OCI-LY3 (cell line): ENCODE measurements at regions not wholly inside any gene's neighbourhood (a gene's known extent, or its start where the extent isn't known, plus 50 kb on each side); places are given as distances from the start of the nearest gene placed in this dataset.

Experiments
- H2AFZ ChIP-seq: fragments of 200-600, 300-600 bp; shearing (Covaris generic); 2 replicates; pipeline ENCODE4 v1.6.0; 2014; ENCODE audit warnings: antibody characterized with exemption, low read depth, low read length
- H3K27ac ChIP-seq: fragments of 200-600, 300-600 bp; sonication (generic); 2 replicates; pipeline ENCODE4 v1.5.1; 2014; ENCODE audit warnings: mild to moderate bottlenecking, low read length, moderate library complexity, mixed read lengths
- H3K27me3 ChIP-seq: fragments of 200-600, 300-600 bp; sonication (generic); 2 replicates; pipeline ENCODE4 v1.6.1; 2014; ENCODE audit warnings: low read depth, low read length, mixed read lengths
- H3K36me3 ChIP-seq: fragments of 200-600, 300-600 bp; sonication (generic); replicated peaks from 2 replicates; pipeline ENCODE3; 2014; ENCODE audit warnings: low read depth, low read length, mixed read lengths
- H3K4me1 ChIP-seq: fragments of 300-600, 200-600 bp; sonication (generic); 2 replicates; pipeline ENCODE4 v1.6.1; 2014; ENCODE audit warnings: low read length, mixed read lengths
- H3K4me2 ChIP-seq: fragments of 200-600, 300-600 bp; sonication (generic); 2 replicates; pipeline ENCODE4 v1.6.1; 2014; ENCODE audit warnings: low read length, mixed read lengths
- H3K4me3 ChIP-seq: fragments of 300-600, 200-600 bp; sonication (generic); 2 replicates; pipeline ENCODE4 v1.5.1; 2014; ENCODE audit warnings: antibody characterized with exemption, mild to moderate bottlenecking, low read length, moderate library complexity
- H3K79me2 ChIP-seq: fragments of 300-600, 200-600 bp; shearing (Covaris generic); 2 replicates; pipeline ENCODE4 v1.6.1; 2014; ENCODE audit warnings: mild to moderate bottlenecking, low read length, mixed read lengths
- H3K9ac ChIP-seq: fragments of 300-600, 200-600 bp; shearing (Covaris generic); 2 replicates; pipeline ENCODE4 v1.6.0; 2014; ENCODE audit warnings: mild to moderate bottlenecking, low read length, moderate library complexity
- H3K9me3 ChIP-seq: fragments of 200-600, 300-600 bp; shearing (Covaris generic); 2 replicates; pipeline ENCODE4 v1.6.1; 2014; ENCODE audit warnings: low read length, mixed read lengths; ENCODE audit not compliant: insufficient read depth
- H4K20me1 ChIP-seq: fragments of 200-600, 300-600 bp; sonication (generic); 2 replicates; pipeline ENCODE4 v1.6.1; 2016; ENCODE audit warnings: low read length, mixed read lengths; ENCODE audit not compliant: insufficient read depth
- CTCF ChIP-seq: fragments of 200-600, 300-600 bp; sonication (generic); IDR thresholded peaks from 2 replicates; pipeline ENCODE4 v1.5.1; 2014; ENCODE audit warnings: antibody characterized with exemption, low read length, low read depth
- EZH2phosphoT487 ChIP-seq: fragments of 200-600 bp; shearing (Covaris generic); IDR thresholded peaks from 2 replicates; pipeline ENCODE4 v1.6.1; 2018; ENCODE audit warnings: antibody characterized with exemption, mixed run types, low read depth

DNA sequence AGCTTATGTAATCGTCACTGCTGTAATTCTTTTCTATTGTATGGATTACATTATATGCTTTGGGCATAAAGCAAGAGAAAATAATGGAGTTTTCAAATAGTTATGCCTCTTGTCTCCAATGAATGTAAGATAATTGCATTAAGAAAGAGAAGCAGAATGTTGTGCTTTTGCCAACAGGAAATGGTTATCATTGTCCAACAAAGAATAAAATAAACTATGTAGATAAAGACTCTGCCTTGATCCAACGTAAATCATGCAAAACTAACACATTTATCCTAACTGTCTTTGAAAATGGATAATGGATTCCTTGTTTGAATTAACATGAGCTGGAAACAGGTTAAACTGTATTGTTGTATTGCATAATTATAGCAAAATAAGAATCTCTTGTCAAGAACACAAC is 1709.0 kb downstream of the PCDH7 start:
- 0 out of 2 replicates have a peak, but pooled peaks cover 4% of the 10 kb centered on the region for H3K9me3 ChIP-seq
- no peak overlapping the region for H3K4me3 ChIP-seq
- H3K27me3 ChIP-seq = no peaks in the 10 kb centered on the region
- no peaks in the 10 kb centered on the region for H4K20me1 ChIP-seq
- no peak overlapping the region for H3K9ac ChIP-seq
- H3K27ac ChIP-seq = no peak overlapping the region
- no peaks in the 10 kb centered on the region for H3K4me1 ChIP-seq
- no peaks in the 10 kb centered on the region for H3K36me3 ChIP-seq
- no peak overlapping the region for H3K4me2 ChIP-seq
- no peak for TF ChIP-seq CTCF
- TF ChIP-seq EZH2phosphoT487 = no peak
- no peaks in the 10 kb centered on the region for H3K79me2 ChIP-seq
- H2AFZ ChIP-seq = no peak overlapping the region

- Histone ChIP-seq H3K9ac (no peak overlapping the region), H3K27me3 (no peaks in the 10 kb centered on the region), H4K20me1 (no peaks in the 10 kb centered on the region), H3K79me2 (no peaks in the 10 kb centered on the region), H3K27ac (no peak overlapping the region), H3K4me3 (no peak overlapping the region), H3K4me2 (no peak overlapping the region), H3K4me1 (no peaks in the 10 kb centered on the region), H2AFZ (no peak overlapping the region), H3K9me3 (no peaks in the 10 kb centered on the region), H3K36me3 (no peaks in the 10 kb centered on the region)
- TF ChIP-seq EZH2phosphoT487 = no peak
- TF ChIP-seq CTCF = no peak
Measured at GRCh38 chr4:32435308-32435707, 1715.1 kb downstream of the PCDH7 start.

- H3K27ac ChIP-seq = no peak overlapping the region
- TF ChIP-seq CTCF (no peak), EZH2phosphoT487 (no peak)
Measured at GRCh38 chr4:32436816-32437215, 1716.6 kb downstream of the PCDH7 start.

GRCh38 chr4:32440391-32440790 is 1720.2 kb downstream of the PCDH7 start:
- Histone ChIP-seq H4K20me1 (no peaks in the 10 kb centered on the region), H3K27ac (no peak overlapping the region), H3K36me3 (no peaks in the 10 kb centered on the region), H3K79me2 (no peaks in the 10 kb centered on the region), H3K4me3 (no peak overlapping the region), H3K9ac (no peak overlapping the region), H3K9me3 (no peaks in the 10 kb centered on the region), H3K4me2 (no peak overlapping the region), H3K27me3 (no peaks in the 10 kb centered on the region), H3K4me1 (no peaks in the 10 kb centered on the region), H2AFZ (no peak overlapping the region)
- TF ChIP-seq EZH2phosphoT487 (no peak), CTCF (no peak)

More at GRCh38 chr4:32436816-32437215, 1716.6 kb downstream of the PCDH7 start:
- H3K9ac ChIP-seq = no peak overlapping the region
- H3K27me3 ChIP-seq = no peaks in the 10 kb centered on the region
- no peaks in the 10 kb centered on the region for H4K20me1 ChIP-seq
- no peak overlapping the region for H2AFZ ChIP-seq
- no peaks in the 10 kb centered on the region for H3K9me3 ChIP-seq
- H3K36me3 ChIP-seq = no peaks in the 10 kb centered on the region
- no peak overlapping the region for H3K4me2 ChIP-seq
- no peak overlapping the region for H3K4me3 ChIP-seq
- no peaks in the 10 kb centered on the region for H3K4me1 ChIP-seq
- H3K79me2 ChIP-seq = no peaks in the 10 kb centered on the region
